ENCODE measurements at regions not wholly inside any gene's neighbourhood (a gene's known extent, or its start where the extent isn't known, plus 50 kb on each side); places are given as distances from the start of the nearest gene placed in this dataset.

DNA sequence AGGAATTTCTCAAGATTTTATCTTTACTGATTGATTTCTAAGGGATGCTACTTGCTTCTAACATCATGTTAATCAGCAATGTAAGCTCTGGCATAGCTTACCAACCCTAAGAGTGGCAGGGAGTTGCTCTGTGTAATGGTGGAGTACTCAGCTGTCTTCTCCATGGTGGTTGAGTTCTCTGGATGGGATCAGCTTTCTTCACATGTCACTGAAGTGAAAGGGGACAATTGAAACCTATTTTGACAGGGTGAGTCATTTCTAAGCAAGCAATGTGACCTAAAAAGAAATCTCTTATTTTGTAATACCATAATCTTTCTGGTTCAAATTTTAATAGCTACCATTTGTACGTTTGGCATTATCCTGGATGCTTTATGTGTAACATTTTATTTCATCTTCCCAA is 430.4 kb downstream of the GJA1 start:
- H4K20me1 ChIP-seq (replicated peaks; ENCODE audit: control insufficient read depth, insufficient read depth, low read length), result no peaks in the 10 kb centered on the region
- H3K27ac ChIP-seq (ENCODE audit: extremely low read depth, low read depth, low read length), result no peak overlapping the region
- H3K79me2 ChIP-seq (ENCODE audit: control insufficient read depth, insufficient read depth, low read length), result no peaks in the 10 kb centered on the region
- BruUV-seq (replicated peaks), result no TSS peak
- no peak for ATAC-seq
- WGBS (ENCODE audit: insufficient coverage, low coverage, missing lambda C conversion rate), result 6% methylated on average over 1 of the region's 1 CpG
- DNase-seq (ENCODE audit: extremely low read depth in 1 of 4, low spot score in 3 of 4), result no peak
- H3K36me3 ChIP-seq (ENCODE audit: control insufficient read depth, insufficient read depth, low read length), result no peaks in the 10 kb centered on the region
- H3K4me1 ChIP-seq (replicated peaks in 1 of 2; ENCODE audit: control insufficient read depth in 2 of 2, insufficient read depth in 2 of 2, low read length in 2 of 2), result no peaks in the 10 kb centered on the region
- no peak overlapping the region for H3K4me3 ChIP-seq
- no peak overlapping the region for H3K4me2 ChIP-seq (ENCODE audit: insufficient read depth, low read length)
- CTCF ChIA-PET (ENCODE audit: low intra/inter-chr PET ratio), result no interaction called here
- in situ Hi-C loops (cut with MboI), result no loop called here
- no peaks in the 10 kb centered on the region for H3K27me3 ChIP-seq (ENCODE audit: control insufficient read depth in 2 of 2, insufficient read depth in 2 of 2, low read length in 2 of 2)
- POLR2A ChIA-PET, result no interaction called here
- intact Hi-C loops (cut with micrococcal nuclease), result no loop called here
- FAIRE-seq, result no peak
- no peak overlapping the region for H3K9ac ChIP-seq (ENCODE audit: insufficient read depth in 1 of 2, low read depth in 2 of 2, low read length in 2 of 2)
- no peaks in the 10 kb centered on the region for H3K9me3 ChIP-seq (replicated peaks; ENCODE audit: control insufficient read depth, insufficient read depth, low read depth, low read length)
- no peak overlapping the region for H2AFZ ChIP-seq (ENCODE audit: low read depth, low read length)
- H3K9me1 ChIP-seq (ENCODE audit: control insufficient read depth, insufficient read depth, low read length), result no peaks in the 10 kb centered on the region
- TF ChIP-seq SMAD1 (IDR thresholded peaks at IDR 0.05; ENCODE audit: low read depth, low read length, partially characterized antibody), result no peak
- TF ChIP-seq RBBP5 (IDR thresholded peaks at IDR 0.05; ENCODE audit: borderline replicate concordance, insufficient read depth, low read length, poor library complexity, severe bottlenecking), result no peak
- TF ChIP-seq, protein P1, sequence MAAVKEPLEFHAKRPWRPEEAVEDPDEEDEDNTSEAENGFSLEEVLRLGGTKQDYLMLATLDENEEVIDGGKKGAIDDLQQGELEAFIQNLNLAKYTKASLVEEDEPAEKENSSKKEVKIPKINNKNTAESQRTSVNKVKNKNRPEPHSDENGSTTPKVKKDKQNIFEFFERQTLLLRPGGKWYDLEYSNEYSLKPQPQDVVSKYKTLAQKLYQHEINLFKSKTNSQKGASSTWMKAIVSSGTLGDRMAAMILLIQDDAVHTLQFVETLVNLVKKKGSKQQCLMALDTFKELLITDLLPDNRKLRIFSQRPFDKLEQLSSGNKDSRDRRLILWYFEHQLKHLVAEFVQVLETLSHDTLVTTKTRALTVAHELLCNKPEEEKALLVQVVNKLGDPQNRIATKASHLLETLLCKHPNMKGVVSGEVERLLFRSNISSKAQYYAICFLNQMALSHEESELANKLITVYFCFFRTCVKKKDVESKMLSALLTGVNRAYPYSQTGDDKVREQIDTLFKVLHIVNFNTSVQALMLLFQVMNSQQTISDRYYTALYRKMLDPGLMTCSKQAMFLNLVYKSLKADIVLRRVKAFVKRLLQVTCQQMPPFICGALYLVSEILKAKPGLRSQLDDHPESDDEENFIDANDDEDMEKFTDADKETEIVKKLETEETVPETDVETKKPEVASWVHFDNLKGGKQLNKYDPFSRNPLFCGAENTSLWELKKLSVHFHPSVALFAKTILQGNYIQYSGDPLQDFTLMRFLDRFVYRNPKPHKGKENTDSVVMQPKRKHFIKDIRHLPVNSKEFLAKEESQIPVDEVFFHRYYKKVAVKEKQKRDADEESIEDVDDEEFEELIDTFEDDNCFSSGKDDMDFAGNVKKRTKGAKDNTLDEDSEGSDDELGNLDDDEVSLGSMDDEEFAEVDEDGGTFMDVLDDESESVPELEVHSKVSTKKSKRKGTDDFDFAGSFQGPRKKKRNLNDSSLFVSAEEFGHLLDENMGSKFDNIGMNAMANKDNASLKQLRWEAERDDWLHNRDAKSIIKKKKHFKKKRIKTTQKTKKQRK (IDR thresholded peaks at IDR 0.05; ENCODE audit: borderline replicate concordance, low read depth, low read length), result no peak
- TF ChIP-seq HDAC1 (IDR thresholded peaks at IDR 0.05), result no peak
- TF ChIP-seq, protein P2, sequence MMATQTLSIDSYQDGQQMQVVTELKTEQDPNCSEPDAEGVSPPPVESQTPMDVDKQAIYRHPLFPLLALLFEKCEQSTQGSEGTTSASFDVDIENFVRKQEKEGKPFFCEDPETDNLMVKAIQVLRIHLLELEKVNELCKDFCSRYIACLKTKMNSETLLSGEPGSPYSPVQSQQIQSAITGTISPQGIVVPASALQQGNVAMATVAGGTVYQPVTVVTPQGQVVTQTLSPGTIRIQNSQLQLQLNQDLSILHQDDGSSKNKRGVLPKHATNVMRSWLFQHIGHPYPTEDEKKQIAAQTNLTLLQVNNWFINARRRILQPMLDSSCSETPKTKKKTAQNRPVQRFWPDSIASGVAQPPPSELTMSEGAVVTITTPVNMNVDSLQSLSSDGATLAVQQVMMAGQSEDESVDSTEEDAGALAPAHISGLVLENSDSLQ (IDR thresholded peaks at IDR 0.05), result no peak
- no peak for TF ChIP-seq POLR3A (IDR thresholded peaks at IDR 0.05; ENCODE audit: borderline replicate concordance, extremely low read depth, insufficient read depth, insufficient read length)
- TF ChIP-seq, protein P3, sequence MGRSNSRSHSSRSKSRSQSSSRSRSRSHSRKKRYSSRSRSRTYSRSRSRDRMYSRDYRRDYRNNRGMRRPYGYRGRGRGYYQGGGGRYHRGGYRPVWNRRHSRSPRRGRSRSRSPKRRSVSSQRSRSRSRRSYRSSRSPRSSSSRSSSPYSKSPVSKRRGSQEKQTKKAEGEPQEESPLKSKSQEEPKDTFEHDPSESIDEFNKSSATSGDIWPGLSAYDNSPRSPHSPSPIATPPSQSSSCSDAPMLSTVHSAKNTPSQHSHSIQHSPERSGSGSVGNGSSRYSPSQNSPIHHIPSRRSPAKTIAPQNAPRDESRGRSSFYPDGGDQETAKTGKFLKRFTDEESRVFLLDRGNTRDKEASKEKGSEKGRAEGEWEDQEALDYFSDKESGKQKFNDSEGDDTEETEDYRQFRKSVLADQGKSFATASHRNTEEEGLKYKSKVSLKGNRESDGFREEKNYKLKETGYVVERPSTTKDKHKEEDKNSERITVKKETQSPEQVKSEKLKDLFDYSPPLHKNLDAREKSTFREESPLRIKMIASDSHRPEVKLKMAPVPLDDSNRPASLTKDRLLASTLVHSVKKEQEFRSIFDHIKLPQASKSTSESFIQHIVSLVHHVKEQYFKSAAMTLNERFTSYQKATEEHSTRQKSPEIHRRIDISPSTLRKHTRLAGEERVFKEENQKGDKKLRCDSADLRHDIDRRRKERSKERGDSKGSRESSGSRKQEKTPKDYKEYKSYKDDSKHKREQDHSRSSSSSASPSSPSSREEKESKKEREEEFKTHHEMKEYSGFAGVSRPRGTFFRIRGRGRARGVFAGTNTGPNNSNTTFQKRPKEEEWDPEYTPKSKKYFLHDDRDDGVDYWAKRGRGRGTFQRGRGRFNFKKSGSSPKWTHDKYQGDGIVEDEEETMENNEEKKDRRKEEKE (IDR thresholded peaks at IDR 0.05; ENCODE audit: borderline replicate concordance in 1 of 2, control insufficient read depth in 1 of 2, low read depth in 2 of 2, low read length in 1 of 2), result no peak
- TF ChIP-seq ZNF696 (CRISPR knock-in tag; conservative IDR thresholded peaks at IDR 0.05), result no peak

Data from K562 (cell line).